ENCODE measurements at regions not wholly inside any gene's neighbourhood (a gene's known extent, or its start where the extent isn't known, plus 50 kb on each side); places are given as distances from the start of the nearest gene placed in this dataset.

GRCh38 chr6:62465206-62465605, 179.2 kb upstream of the KHDRBS2 start:
- no peak overlapping the region for H3K4me3 ChIP-seq (replicated peaks in 1 of 2; ENCODE audit: low read depth in 2 of 2, low read length in 2 of 2)
- no peak for DNase-seq (ENCODE audit: low read depth in 2 of 2)
- TF ChIP-seq CTCF (IDR thresholded peaks at IDR 0.05; ENCODE audit: low read depth, low read length) = no peak

GRCh38 chr6:62452586-62452985, 166.6 kb upstream of the KHDRBS2 start:
- no peak for DNase-seq (ENCODE audit: low read depth in 2 of 2)
- no peak overlapping the region for H3K4me3 ChIP-seq (replicated peaks in 1 of 2; ENCODE audit: low read depth in 2 of 2, low read length in 2 of 2)
- no peak for TF ChIP-seq CTCF (IDR thresholded peaks at IDR 0.05; ENCODE audit: low read depth, low read length)

GRCh38 chr6:62446647-62447316, 160.8 kb upstream of the KHDRBS2 start:
- no peak for DNase-seq (ENCODE audit: low read depth in 2 of 2)
- no peak overlapping the region for H3K4me3 ChIP-seq (replicated peaks in 1 of 2; ENCODE audit: low read depth in 2 of 2, low read length in 2 of 2)
- no peak for TF ChIP-seq CTCF (IDR thresholded peaks at IDR 0.05; ENCODE audit: low read depth, low read length)

- no peak overlapping the region for H3K4me3 ChIP-seq (replicated peaks in 1 of 2; ENCODE audit: low read depth in 2 of 2, low read length in 2 of 2)
- DNase-seq (ENCODE audit: low read depth in 2 of 2) = no peak
- TF ChIP-seq CTCF (IDR thresholded peaks at IDR 0.05; ENCODE audit: low read depth, low read length) = no peak
Observed at GRCh38 chr6:62445521-62445920, 159.5 kb upstream of the KHDRBS2 start.

- no peak for DNase-seq (ENCODE audit: low read depth in 2 of 2)
- H3K4me3 ChIP-seq (replicated peaks in 1 of 2; ENCODE audit: low read depth in 2 of 2, low read length in 2 of 2) = no peak overlapping the region
- TF ChIP-seq CTCF (IDR thresholded peaks at IDR 0.05; ENCODE audit: low read depth, low read length) = no peak
Observed at GRCh38 chr6:62441182-62441581, 155.2 kb upstream of the KHDRBS2 start.

GRCh38 chr6:62429781-62430180, 143.8 kb upstream of the KHDRBS2 start:
- DNase-seq (ENCODE audit: low read depth in 2 of 2) = no peak
- H3K4me3 ChIP-seq (replicated peaks in 1 of 2; ENCODE audit: low read depth in 2 of 2, low read length in 2 of 2) = no peak overlapping the region
- no peak for TF ChIP-seq CTCF (IDR thresholded peaks at IDR 0.05; ENCODE audit: low read depth, low read length)

All from cardiac fibroblast (primary cell).